ENCODE measurements at regions not wholly inside any gene's neighbourhood (a gene's known extent, or its start where the extent isn't known, plus 50 kb on each side); places are given as distances from the start of the nearest gene placed in this dataset.

DNA sequence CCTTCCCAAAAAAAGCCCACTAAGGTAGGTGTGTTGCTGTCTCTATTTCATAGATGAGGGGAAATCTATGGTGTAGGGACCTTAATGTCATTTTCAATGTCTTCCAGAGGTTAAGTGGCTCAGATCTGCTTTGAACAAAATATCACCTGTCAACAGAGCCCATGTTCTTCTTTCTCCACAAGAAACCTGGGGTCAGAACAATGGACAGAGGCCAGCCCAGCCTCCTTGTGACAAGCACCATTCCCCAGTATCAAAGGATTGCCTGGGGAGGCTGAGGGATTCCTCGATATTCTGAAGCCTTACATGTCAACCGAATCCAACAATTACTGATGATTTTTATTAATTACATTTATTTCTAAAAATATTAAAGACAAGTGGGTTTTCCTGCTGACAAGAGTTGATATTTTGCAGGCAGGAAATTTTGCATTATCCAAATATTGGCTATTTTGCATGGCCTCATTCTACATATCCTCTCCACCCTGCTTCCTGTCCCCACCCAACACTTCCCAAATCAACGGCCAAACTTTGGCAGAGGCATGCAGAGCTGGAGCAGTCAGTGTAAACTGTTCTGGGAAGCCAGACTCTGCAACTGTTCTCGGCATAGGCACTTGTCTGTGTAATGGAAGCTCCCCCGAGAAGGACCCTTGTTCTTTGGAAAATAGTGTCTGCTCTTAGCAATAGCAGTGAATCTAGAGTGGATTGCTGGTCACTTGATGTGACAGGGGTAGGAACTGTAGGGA lies 281.5 kb downstream of the HS3ST3A1 start:
- no peak for DNase-seq (ENCODE audit: low read depth)
- H3K4me3 ChIP-seq (ENCODE audit: low read depth, low read length), result no peak overlapping the region
- no peak for TF ChIP-seq CTCF (IDR thresholded peaks at IDR 0.05; ENCODE audit: low read depth, low read length, missing control alignments)

- TF ChIP-seq CTCF (IDR thresholded peaks at IDR 0.05; ENCODE audit: low read depth, low read length, missing control alignments), result no peak
- no peak overlapping the region for H3K4me3 ChIP-seq (ENCODE audit: low read depth, low read length)
- no peak for DNase-seq (ENCODE audit: low read depth)
Observed at GRCh38 chr17:13316657-13317056, 285.1 kb downstream of the HS3ST3A1 start.

GRCh38 chr17:13311306-13311705 lies 290.4 kb downstream of the HS3ST3A1 start:
- no peak for TF ChIP-seq CTCF (IDR thresholded peaks at IDR 0.05; ENCODE audit: low read depth, low read length, missing control alignments)
- no peak for DNase-seq (ENCODE audit: low read depth)
- H3K4me3 ChIP-seq (ENCODE audit: low read depth, low read length), result no peak overlapping the region

DNA sequence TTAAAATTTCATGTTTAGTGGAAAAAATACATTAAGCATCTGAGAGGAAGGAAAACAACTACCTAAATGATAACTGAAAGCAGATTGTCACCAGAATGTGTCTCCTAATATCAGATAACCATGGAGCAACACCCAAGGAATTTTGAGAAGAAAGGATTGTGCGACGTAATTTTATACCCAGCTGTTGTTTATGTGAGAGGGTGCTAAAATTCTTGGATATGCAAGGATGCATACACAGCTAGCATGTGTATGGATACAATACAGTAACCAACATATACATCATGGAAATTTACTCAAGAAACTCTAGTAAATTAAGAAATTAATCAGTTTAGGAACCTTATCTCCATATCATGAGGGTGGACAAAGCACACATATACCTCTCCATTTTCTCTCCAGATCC lies 290.9 kb downstream of the HS3ST3A1 start:
- H3K4me3 ChIP-seq (ENCODE audit: low read depth, low read length), result no peak overlapping the region
- DNase-seq (ENCODE audit: low read depth), result no peak
- no peak for TF ChIP-seq CTCF (IDR thresholded peaks at IDR 0.05; ENCODE audit: low read depth, low read length, missing control alignments)

- no peak overlapping the region for H3K4me3 ChIP-seq (ENCODE audit: low read depth, low read length)
- TF ChIP-seq CTCF (IDR thresholded peaks at IDR 0.05; ENCODE audit: low read depth, low read length, missing control alignments), result no peak
- no peak for DNase-seq (ENCODE audit: low read depth)
Observed at GRCh38 chr17:13306310-13306962, 288.6 kb upstream of the ELAC2 start.

- no peak overlapping the region for H3K4me3 ChIP-seq (ENCODE audit: low read depth, low read length)
- DNase-seq (ENCODE audit: low read depth), result no peak
- no peak for TF ChIP-seq CTCF (IDR thresholded peaks at IDR 0.05; ENCODE audit: low read depth, low read length, missing control alignments)
Observed at GRCh38 chr17:13302983-13303382, 285.2 kb upstream of the ELAC2 start.

GRCh38 chr17:13302419-13302818 lies 284.6 kb upstream of the ELAC2 start:
- TF ChIP-seq CTCF (IDR thresholded peaks at IDR 0.05; ENCODE audit: low read depth, low read length, missing control alignments), result no peak
- DNase-seq (ENCODE audit: low read depth), result no peak
- no peak overlapping the region for H3K4me3 ChIP-seq (ENCODE audit: low read depth, low read length)

Data from GM12864 (cell line).